ENCODE measurements at regions not wholly inside any gene's neighbourhood (a gene's known extent, or its start where the extent isn't known, plus 50 kb on each side); places are given as distances from the start of the nearest gene placed in this dataset.

GRCh38 chr13:78764665-78765064 lies 105.7 kb upstream of the OBI1 start:
- Histone ChIP-seq H3K4me3 (no peak overlapping the region), H3K27ac (no peak overlapping the region), H3K27me3 (no peaks in the 10 kb centered on the region), H3K4me1 (no peaks in the 10 kb centered on the region), H3K9me3 (no peaks in the 10 kb centered on the region), H3K36me3 (ENCODE audit: low read depth, missing control alignments) (no peaks in the 10 kb centered on the region)
- peak; percentile 17 for DNase-seq
- TF ChIP-seq CTCF (IDR thresholded peaks at IDR 0.05) (no peak), POLR2A (IDR thresholded peaks at IDR 0.05) (no peak)
- 48 to 64% methylated on average over 9 of the region's 9 CpGs for WGBS, 2 donors
- intact Hi-C loops (cut with DNase I; ENCODE audit: low total_unique reads), result no loop called here

DNA sequence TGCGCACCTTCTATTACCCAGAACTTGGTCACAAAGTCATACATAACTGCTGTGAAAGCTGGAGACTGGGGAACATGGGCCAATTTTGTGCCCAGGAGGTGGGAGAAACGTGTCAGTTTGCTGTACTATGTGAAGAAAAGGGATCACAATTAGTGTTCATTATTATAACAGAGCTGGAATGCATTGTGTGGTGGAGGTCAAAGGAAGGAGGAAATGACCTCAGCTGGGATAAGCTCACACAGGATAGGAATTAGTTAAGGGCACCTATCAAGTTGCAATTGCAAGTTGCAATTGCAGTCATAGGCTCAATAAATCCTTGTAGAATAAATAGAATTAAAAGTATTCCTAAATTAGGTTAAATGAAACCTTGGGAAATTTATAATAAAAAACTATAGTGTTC lies 103.9 kb upstream of the OBI1 start:
- no peak overlapping the region for H3K27ac ChIP-seq
- H3K9me3 ChIP-seq, result no peaks in the 10 kb centered on the region
- no peak overlapping the region for H3K4me3 ChIP-seq
- DNase-seq, result no peak
- H3K27me3 ChIP-seq, result no peaks in the 10 kb centered on the region
- intact Hi-C loops (cut with DNase I; ENCODE audit: low total_unique reads), result no loop called here
- H3K36me3 ChIP-seq (ENCODE audit: low read depth, missing control alignments), result no peaks in the 10 kb centered on the region
- no peaks in the 10 kb centered on the region for H3K4me1 ChIP-seq
- 76% methylated on average over 2 of the region's 2 CpGs for WGBS, 2 donors
- TF ChIP-seq CTCF (IDR thresholded peaks at IDR 0.05) (no peak), POLR2A (IDR thresholded peaks at IDR 0.05) (no peak)

DNA sequence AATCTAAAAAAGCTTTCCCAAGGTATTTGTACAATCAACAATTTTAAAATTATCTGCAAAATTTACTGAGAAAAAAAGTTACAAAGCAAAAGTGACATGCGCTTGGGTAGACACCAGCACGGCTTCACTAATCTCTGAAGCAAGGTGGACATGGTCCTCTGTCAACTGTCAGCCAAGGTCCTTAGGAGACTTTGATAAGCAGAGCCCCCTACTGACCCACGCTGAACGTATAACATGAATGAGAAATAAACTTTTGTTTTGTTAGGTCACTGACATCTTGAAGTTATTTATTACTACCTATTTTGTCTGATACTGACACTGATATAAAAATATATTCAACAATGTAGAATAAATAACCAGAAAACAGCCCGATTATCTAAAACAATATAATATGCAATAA lies 100.7 kb upstream of the OBI1 start:
- Histone ChIP-seq H3K9me3 (no peaks in the 10 kb centered on the region), H3K27ac (no peak overlapping the region), H3K4me3 (no peak overlapping the region), H3K4me1 (no peaks in the 10 kb centered on the region), H3K27me3 (no peaks in the 10 kb centered on the region), H3K36me3 (ENCODE audit: low read depth, missing control alignments) (no peaks in the 10 kb centered on the region)
- no peak for TF ChIP-seq POLR2A (IDR thresholded peaks at IDR 0.05)
- TF ChIP-seq CTCF (IDR thresholded peaks at IDR 0.05), result no peak
- 77 to 82% methylated on average over 5 of the region's 5 CpGs for WGBS, 2 donors
- no peak for DNase-seq
- intact Hi-C loops (cut with DNase I; ENCODE audit: low total_unique reads), result no loop called here

- no peaks in the 10 kb centered on the region for H3K9me3 ChIP-seq
- H3K27me3 ChIP-seq, result no peaks in the 10 kb centered on the region
- no peaks in the 10 kb centered on the region for H3K4me1 ChIP-seq
- 81 to 88% methylated on average over 4 of the region's 4 CpGs for WGBS, 2 donors
- intact Hi-C loops (cut with DNase I; ENCODE audit: low total_unique reads), result no loop called here
- H3K27ac ChIP-seq, result no peak overlapping the region
- TF ChIP-seq POLR2A (IDR thresholded peaks at IDR 0.05) (no peak), CTCF (IDR thresholded peaks at IDR 0.05) (no peak)
- H3K4me3 ChIP-seq, result no peak overlapping the region
- no peak for DNase-seq
- no peaks in the 10 kb centered on the region for H3K36me3 ChIP-seq (ENCODE audit: low read depth, missing control alignments)
These were observed 99.6 kb upstream of the OBI1 start for GRCh38 chr13:78758549-78758948.

GRCh38 chr13:78753435-78753834 lies 94.5 kb upstream of the OBI1 start:
- intact Hi-C loops (cut with DNase I; ENCODE audit: low total_unique reads), result no loop called here
- TF ChIP-seq CTCF (IDR thresholded peaks at IDR 0.05) (no peak), POLR2A (IDR thresholded peaks at IDR 0.05) (no peak)
- no peaks in the 10 kb centered on the region for H3K36me3 ChIP-seq (ENCODE audit: low read depth, missing control alignments)
- H3K27ac ChIP-seq, result no peak overlapping the region
- 37 to 38% methylated on average over 1 of the region's 1 CpG for WGBS, 2 donors
- H3K27me3 ChIP-seq, result no peaks in the 10 kb centered on the region
- no peaks in the 10 kb centered on the region for H3K9me3 ChIP-seq
- no peak for DNase-seq
- H3K4me3 ChIP-seq, result no peak overlapping the region
- no peaks in the 10 kb centered on the region for H3K4me1 ChIP-seq
